A549 (cell line): ENCODE measurements at regions not wholly inside any gene's neighbourhood (a gene's known extent, or its start where the extent isn't known, plus 50 kb on each side); places are given as distances from the start of the nearest gene placed in this dataset.

Source experiments
- BCL3 ChIP-seq: fragments of >200 bp; sonication (Bioruptor Twin); formaldehyde crosslinking; IDR thresholded peaks from 3 replicates; pipeline ENCODE4 v1.6.1; 2016
- BHLHE40 ChIP-seq: IDR thresholded peaks from 2 replicates; pipeline ENCODE4 v1.6.1; 2012; ENCODE audit warnings: low read depth, low read length, inconsistent platforms
- CBX8 ChIP-seq: fragments of 200-600 bp; sonication (generic); IDR thresholded peaks from 2 replicates; pipeline ENCODE4 v1.6.1; 2016
- CHD4 ChIP-seq: fragments of 200-600 bp; sonication (generic); IDR thresholded peaks from 2 replicates; pipeline ENCODE4 v1.6.1; 2016; ENCODE audit warnings: antibody characterized with exemption, mild to moderate bottlenecking, borderline replicate concordance
- CTCF ChIP-seq: fragments of >200 bp; sonication (Bioruptor Twin); formaldehyde crosslinking; IDR thresholded peaks from 3 replicates; pipeline ENCODE4 v1.5.1; 2016
- E2F6 ChIP-seq: IDR thresholded peaks from 2 replicates; pipeline ENCODE4 v1.6.1; 2012; ENCODE audit warnings: low read depth, borderline replicate concordance
- ELK1 ChIP-seq: fragments of 150-350 bp; IDR thresholded peaks from 2 replicates; pipeline ENCODE4 v1.6.1; 2014; ENCODE audit warnings: low read depth, mild to moderate bottlenecking, low read length
- EP300 ChIP-seq, 2 experiments: fragments of >200 bp; sonication (Bioruptor Twin); formaldehyde crosslinking; IDR thresholded peaks; 2 replicates in 1 of 2; 3 replicates in 1 of 2; pipeline ENCODE4 v1.6.1; 2016 to 2017
- MAZ ChIP-seq: fragments of 150-350 bp; IDR thresholded peaks from 2 replicates; pipeline ENCODE4 v1.6.1; 2014; ENCODE audit warnings: antibody characterized with exemption, low read depth, low read length, borderline replicate concordance
- POLR2A ChIP-seq: IDR thresholded peaks from 2 replicates; pipeline ENCODE4 v1.6.1; 2012; ENCODE audit warnings: mild to moderate bottlenecking, low read length
- REST ChIP-seq: fragments of 200-600 bp; sonication (generic); IDR thresholded peaks from 2 replicates; pipeline ENCODE4 v1.6.1; 2016; ENCODE audit warnings: antibody characterized with exemption, mild to moderate bottlenecking, moderate library complexity
- RFX5 ChIP-seq: fragments of 450-650 bp; IDR thresholded peaks from 2 replicates; pipeline ENCODE4 v1.7.1; 2014; ENCODE audit warnings: antibody characterized with exemption, mild to moderate bottlenecking, moderate library complexity
- USF2 ChIP-seq: fragments of 450-650 bp; IDR thresholded peaks from 2 replicates; pipeline ENCODE4 v1.6.1; 2014; ENCODE audit warnings: antibody characterized with exemption

GRCh38 chr15:89406940-89407607 is 72.5 kb upstream of the POLG start:
- no peak for TF ChIP-seq ELK1
- TF ChIP-seq REST = no peak
- TF ChIP-seq RFX5 = no peak
- no peak for TF ChIP-seq CTCF
- TF ChIP-seq E2F6 = no peak
- no peak for TF ChIP-seq CBX8
- no peak for TF ChIP-seq MAZ
- TF ChIP-seq CHD4 = no peak
- TF ChIP-seq POLR2A = no peak
- TF ChIP-seq EP300 (IDR thresholded peaks at IDR 0.05) = no peak
- no peak for TF ChIP-seq BCL3
- no peak for TF ChIP-seq BHLHE40
- no peak for TF ChIP-seq USF2
